Inflammatory macrophage treated with lipopolysaccharide for 4 hours (primary cell): ENCODE measurements at regions not wholly inside any gene's neighbourhood (a gene's known extent, or its start where the extent isn't known, plus 50 kb on each side); places are given as distances from the start of the nearest gene placed in this dataset.
A peak's percentile ranks its signal among the peaks of the same experiment; 100 is the strongest.

ENCODE experiments used
- DNase-seq: peaks from one replicate; pipeline ENCODE4 v3.0.0-alpha.2; 2020

DNA sequence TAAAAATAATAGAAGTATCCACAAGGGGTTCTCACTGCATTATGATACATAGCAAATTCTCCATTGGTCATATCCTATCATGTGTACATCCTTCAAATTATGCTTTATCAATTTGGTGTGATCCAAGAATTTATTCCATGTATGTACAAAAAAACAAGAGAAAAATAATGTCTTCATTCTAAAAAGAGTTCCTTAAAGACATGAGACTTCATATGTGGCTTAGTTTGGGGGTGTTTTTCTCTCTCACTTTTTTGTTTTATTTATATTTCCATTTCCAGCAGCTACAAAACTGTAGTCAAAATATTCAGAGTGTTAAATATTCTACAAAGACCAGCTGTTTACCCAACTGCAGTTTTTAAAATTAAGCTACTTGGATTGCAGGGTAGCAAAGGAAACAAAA, 972.0 kb downstream of the DTWD2 start:
- DNase-seq, result no peak

DNA sequence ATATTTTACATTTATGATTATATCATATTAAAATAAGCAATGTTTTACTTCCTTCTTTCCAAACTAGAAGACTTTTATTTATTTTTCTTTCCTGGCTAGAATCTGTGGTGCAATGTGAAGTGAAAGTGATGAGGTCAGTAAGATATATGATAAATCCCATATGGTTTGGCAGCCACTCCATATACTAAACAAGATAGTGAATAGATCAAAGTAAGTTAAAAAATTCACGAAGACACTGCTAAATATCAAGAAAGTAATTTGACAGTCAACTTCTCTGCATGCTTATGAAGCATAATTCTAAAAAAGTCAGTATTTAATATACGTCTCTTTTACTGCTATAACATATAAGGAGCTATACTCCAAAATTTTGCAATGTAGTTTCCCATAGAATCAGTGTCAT, 972.8 kb downstream of the DTWD2 start:
- DNase-seq, result no peak

DNA sequence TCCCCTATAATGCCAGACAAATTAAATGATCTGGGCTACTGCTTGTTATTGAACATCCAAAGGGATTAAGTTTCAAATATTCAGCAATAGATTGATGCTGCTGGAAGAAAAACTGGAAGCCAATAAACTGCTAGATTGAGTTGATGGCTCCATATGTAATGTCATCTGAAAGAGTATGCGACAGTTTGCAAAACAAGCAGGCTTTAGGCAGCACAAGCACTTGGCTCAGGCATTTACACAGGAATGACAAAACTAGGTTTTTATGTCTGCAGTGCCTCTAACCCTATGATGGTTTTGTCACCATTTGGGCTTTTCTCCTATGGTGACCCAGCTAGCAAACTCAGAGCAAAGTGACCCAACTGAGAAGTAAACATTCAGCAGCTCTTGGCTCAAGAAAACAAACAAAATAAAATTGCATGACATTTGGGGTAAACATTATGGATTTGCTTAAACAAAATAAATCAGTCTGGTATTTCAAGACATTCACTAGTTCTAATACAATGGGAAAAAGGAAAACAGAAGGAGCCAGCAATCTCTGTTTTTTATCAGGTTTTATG, 978.5 kb downstream of the DTWD2 start:
- DNase-seq, result no peak

DNA sequence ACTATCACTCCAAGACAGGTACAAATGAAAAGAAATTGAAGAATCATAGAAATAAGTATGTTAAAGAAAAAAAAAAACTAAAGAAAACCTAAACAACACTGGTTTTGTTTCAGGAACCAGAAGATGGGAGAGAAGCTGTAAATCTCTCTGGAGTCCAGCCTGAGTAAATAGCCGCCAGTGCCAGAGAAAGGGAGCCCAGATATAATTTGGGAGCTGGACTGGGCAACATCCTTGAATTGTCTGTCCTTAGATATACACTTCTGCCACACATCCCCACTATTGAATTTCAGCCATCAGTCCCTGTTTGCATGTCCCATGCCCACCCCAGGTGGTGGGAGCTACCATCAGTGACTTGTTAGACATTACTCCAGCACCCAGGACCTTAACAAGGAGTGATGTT, 979.6 kb downstream of the DTWD2 start:
- DNase-seq, result no peak

DNA sequence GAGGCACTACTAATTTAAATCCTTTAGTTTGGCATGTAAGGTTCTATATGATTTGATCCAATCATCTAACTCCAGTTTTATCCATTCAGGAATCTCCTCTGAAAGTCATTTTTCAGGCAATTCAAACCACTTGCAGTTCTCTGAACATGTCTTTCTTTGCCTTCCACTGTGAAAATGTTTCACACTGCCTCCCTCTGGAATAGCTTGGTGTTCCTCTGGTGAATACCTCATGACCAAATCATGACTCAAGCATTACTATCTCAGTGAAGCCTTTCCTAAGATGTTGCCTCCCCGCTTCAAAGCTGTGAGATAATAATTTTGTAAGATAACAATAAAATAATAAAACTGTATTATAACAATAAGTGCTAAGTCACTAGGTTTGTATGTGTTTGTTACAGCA, 981.1 kb downstream of the DTWD2 start:
- no peak for DNase-seq

DNA sequence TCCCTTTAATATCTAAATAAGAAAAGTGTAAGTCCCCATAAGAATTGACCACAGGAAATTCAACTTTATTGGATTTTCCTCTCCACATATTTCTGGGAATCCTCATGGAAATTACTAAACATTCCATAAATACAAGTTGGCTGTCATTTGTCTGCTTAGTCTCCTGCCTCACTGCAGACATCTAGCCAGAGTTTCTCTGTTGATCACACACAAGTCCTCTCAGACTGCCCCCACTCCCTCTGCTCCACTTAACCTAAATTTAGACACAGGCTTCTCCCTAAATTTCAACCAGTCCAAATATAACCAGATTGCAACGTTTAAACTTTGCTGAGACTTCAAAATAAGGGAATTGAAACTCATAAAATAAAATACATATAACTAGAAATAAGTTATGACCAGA, 982.1 kb downstream of the DTWD2 start:
- DNase-seq, result no peak

DNA sequence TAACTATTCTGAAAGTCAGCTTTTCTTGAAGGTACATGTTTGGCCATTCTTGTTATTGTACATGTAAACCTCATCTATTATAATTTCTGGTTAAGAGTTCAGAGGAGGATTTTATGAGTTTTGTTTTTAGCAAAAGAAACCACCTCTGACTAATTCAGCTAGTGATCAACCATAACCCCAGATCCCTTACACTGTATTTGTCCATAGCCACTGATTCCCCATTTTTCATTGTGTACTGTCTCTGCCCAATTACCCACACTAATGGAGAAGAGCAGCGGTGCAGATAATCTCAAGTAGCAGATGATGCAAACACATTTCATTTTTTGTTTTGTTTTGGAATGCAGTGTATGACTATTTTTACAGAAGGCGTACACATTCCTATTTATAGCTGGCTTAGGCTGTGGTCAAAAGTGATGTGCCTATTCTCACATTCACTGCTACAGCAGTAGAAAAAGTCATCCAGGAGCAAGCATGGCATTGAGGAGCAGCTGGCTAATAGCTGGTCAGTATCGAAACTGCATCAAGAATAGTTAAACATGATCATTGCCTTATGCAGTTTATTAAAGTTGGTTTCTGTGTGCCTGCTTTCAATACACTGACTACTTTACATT, 988.3 kb downstream of the DTWD2 start:
- DNase-seq, result no peak

DNA sequence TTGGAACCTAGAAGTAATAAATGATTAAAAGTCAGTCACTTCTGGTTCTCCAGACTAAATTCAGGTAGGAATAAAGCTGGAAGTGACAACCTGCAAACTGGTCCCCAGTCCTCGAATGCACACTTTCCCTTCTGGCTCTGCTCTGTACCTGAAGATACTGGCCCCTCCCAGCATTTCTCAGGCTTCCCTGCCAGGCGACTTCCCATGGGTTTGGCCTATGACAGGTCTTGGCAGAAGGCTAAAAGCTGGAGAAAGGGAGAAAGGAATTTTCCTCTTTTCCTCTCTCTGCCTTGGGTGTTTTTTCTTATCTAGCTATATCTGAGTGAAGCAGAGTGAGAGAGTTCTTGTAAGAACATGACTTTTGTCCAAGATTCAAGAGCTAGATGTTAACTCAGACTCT, 1005.7 kb downstream of the DTWD2 start:
- no peak for DNase-seq

DNA sequence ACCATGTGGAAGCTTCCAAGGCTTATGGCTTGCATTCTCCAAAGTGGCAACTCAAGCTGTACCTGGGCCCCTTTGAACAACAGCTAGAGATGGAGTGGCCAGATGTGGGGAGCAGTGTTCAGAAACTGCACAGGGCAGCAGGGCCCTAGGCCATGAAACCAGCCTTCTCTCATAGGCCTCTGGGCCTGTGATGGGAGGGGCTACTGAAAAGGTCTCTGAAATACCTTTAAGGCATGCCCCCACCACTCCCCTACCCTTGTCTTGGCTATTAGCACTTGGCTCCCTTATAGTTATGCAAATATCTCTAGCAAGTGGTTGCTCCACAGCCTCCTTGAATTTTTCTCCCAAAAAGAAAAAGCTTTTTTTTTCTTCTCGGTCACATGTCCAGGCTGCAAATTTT, 1014.6 kb downstream of the DTWD2 start:
- no peak for DNase-seq

DNA sequence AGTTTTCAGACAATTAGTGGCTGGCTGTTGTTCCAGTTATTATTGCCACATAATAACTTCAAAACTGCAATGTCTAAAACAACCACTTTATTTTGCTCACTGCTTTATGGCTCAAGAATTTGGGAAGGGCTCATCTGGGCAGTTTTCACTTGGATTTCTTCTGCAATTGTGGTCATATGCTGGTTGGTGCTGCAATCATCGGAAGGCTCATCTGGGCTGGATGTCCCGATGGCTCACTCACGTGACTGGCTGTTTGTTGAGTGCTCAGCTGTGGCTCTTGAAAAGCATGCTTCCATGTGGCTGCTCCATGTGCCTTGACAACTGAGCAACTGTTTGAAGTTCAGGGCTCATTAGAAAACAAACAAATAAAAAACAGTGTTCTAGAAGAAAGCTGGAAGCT, 1032.5 kb downstream of the DTWD2 start:
- DNase-seq, result no peak

DNA sequence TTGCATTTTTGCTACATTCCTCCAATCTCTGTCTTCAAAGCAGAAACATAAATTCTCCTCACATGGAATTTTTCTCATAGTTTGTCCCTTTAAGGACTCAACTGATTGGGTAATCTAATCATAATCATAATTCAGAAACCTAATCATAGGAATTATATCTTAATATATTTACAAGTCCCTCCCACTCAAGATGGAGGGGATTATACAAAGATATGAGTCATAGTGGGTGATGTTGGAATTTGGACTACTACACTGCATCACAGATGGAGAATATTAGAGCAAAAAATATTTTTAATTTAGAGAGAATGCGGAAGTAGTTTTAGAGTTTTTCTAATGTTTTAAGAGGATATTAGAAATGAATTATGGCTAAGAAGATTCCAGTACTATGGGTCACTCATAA, 1034.0 kb downstream of the DTWD2 start:
- no peak for DNase-seq

DNA sequence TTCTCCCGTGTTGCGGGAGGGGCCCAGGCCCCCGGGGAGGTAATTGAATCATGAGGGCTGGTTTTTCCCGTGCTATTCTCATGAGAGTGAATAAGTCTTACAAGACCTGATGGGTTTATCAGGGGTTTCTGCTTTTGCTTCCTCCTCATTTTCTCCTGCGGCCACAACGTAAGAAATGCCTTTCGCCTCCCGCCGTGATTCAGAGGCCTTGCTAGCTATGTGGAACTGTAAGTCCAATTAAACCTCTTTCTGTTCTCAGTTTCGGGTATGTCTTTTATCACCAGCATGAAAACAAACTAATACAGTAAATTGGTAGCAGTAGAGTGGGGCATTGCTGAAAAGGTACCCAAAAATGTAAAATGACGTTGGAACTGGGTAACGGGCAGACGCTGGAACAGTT, 1035.1 kb downstream of the DTWD2 start:
- no peak for DNase-seq

DNA sequence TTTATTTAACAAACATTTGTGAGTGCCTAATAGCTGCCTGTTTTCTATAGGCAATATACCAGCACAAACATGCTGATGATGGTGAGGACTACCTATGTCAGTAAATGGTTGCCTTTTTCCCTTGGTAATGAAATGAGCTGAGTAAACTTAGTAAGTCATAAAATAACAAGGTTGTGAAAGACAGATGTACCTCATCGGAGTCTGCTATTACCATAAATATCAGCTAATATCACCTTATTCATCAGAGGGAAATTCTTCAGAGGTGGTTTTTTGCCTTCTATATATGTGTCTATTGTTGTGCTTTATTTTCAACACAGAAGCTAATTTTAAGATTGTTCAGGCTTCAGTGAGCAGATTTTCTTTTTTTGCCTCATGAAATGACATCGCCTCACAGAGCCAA, 1040.5 kb downstream of the DTWD2 start:
- DNase-seq, result no peak

DNA sequence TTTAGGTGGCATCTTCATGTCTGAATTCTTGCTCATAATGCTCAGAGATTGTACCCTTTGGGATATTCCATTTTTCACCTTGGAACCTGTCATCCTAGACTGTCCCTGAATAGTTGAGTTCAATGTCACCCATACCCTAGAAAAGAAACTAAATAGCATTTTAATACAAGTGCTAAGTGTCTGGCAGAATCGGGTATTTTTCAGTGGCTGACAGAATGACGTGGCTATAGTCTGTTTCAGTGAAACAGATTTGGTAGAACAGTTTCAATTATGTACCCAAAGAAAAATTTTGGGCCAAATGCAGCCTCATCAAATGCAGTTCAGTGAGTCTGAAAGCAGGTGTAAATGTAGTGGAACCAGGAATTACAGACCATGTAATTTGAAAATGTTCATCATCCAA, 1041.2 kb downstream of the DTWD2 start:
- DNase-seq, result no peak

DNA sequence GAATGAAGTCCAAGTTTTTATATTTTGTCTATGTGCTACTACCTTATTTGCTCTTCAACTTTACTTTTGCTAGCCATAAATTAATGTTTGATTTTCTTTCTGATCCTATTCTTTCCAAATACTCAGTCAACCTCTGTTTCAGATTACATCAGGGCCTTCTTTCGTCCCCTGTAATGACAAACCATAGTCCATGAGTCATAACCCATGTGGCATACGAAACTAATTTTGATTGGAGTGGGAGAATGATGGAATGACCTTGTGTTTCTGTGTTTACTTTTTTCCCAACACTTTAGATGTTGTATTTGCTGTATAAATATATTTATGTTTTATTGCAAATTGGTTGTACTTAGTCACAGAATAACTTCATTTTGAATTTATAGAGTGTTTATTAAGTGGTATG, 1043.1 kb downstream of the DTWD2 start:
- peak; percentile 20 for DNase-seq

DNA sequence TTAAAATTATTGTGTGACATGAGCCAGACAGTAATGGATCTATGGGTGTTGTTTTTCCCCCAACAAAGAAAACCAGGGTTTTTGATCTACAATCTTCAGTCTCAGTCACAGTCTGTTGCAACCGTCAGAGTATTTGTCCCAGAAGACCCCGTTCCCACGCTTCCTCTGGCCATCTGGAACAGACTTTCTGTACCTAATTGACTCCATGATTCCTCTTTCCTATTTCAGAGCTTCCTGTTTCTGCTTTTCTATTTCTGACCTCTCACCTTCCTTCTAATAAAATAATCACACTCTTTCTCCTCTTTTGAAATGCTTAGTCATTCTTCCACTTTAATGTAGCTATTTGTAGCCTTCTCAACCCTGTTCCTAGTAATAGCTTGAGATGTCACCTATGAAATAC, 1044.8 kb downstream of the DTWD2 start:
- peak; percentile 27 for DNase-seq

DNA sequence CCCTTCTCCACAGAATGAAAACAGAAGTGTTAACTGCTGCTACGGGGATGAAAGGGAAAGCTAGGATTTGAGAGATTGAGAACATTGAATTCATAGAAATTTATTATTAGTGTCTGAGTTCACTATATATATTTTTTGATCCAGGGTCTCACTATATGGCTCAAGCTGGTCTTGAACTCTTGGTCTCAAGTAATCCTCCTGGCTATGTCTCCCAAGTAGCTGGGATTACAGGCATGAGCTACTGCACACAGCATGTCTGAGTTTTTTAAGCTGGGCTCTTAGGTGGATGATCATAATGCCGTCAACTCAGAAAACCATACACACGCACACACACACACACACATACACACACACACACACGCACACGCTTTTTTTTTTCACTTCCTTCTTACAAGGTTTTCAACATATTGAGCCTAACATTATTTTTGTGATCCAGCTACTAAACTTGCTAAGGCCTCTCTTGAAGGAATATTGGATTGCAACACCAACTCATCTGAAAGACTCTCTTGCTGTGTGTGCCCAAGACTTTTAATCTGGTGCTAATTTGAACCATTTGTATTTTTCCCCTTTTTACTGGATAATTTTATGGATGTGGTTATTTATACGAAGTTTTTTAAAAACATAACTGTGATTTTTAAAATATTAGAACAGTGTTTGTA, 1045.4 kb downstream of the DTWD2 start:
- peak; percentile 12 for DNase-seq

DNA sequence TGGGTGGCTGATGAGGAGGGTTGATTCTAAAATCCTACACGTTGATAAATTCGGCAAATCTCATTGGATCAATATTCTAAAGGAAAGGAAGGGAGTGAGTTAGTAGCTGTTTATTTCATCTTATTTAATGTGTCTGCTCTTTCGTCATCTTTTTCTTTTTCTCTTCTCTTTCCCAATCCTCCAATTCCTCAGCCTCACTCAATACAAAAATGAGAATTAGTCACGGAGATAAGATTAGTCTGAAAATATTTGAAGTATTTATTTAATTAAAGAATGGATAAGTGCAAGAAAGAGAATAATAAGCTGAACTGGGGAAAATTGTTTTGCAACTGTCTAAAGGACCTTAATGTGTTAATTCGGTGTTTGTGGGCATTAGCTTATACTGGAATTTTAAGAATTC, 1095.1 kb downstream of the DTWD2 start:
- no peak for DNase-seq

DNA sequence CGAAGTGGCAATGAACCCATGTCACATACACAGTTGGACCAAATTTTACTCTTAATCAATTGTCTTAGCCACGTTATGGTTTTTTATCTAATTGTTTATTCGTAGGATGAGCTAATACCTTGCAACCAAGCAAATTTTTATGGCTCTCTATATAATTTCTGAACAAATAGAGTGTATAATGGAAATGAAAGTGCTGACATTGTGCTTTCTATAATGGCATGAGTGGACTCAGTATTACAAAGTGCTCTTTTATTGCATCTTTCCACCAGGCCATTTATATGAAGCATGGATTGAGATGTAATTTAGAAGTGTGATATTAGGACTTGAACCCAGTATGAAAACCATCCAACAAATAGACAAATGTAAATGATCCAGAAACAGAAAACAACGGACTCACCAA, 1096.0 kb downstream of the DTWD2 start:
- no peak for DNase-seq

DNA sequence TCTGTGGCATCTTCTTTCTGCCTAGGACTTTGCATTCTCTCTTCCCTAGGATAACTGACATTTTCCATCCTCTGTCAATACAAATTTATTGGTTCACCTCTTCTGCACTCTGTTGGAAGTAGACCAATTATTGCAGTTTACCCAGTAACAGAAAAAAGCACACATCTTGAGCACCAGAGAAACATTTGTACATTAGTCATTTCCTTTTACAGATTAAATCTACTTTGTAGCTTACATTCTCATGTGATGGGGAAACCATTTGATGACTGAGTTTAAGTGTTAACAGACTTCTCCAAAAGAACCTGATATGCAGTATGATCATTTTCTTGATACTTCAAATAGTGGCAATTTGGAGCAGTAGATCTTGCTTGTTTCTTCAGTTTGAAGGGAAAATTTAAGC, 1098.8 kb downstream of the DTWD2 start:
- peak; percentile 30 for DNase-seq

DNA sequence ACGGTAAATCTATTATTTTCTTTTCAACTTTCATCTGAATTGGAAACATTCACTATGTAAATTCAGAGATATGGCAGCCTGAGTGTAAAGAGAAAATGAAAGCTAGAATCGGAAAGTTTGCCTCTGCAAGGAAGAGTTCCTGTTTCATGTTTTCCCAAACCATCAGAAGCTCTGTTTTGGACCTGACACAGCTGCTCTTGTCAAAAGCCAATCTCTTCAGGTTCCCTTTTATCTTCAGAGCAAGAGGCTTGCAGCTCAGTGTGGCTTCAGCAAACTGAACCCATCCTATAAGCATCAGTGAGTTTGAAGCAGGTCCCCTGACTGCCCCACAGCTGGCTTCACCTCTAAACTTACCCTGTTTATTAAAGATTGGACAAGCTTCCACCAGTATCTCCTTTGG, 1099.7 kb downstream of the DTWD2 start:
- peak; percentile 73 for DNase-seq

DNA sequence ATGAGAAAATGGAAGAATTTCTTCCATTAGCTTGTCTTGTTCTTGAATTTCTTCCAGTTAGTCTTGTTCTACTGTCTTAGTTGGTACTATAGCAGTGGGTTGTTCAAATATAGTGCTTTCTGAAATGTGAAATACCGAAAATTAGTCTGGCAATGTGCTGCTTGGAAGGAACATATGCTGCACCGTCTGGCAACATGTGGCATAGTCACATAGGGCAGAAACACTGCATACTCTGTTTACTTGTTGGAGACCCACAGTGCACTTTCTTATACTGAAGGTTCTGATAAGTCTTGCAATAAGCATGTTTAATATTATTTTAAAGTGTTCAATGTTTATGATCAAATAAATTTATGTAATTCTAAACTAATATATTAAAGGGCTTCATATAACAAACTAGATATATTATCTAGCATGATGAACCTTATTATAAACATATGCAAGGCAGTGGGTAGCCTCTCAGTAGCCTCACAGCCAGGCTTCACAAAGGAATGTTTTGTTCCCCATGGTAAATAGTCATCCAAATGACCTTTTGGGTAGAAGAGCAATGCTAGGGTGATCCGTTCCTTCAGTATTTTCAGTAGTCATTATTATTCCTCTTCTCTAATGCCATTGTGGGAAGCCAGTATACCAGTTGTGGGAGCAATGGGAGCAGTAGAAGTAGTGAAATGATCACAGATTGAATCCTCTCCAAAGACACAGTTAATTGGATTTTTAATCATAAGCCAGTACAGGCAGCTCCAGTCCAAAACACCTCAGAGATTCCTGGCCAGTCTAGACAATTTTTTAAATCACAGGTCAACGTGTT, 1106.7 kb downstream of the DTWD2 start:
- DNase-seq, result no peak

DNA sequence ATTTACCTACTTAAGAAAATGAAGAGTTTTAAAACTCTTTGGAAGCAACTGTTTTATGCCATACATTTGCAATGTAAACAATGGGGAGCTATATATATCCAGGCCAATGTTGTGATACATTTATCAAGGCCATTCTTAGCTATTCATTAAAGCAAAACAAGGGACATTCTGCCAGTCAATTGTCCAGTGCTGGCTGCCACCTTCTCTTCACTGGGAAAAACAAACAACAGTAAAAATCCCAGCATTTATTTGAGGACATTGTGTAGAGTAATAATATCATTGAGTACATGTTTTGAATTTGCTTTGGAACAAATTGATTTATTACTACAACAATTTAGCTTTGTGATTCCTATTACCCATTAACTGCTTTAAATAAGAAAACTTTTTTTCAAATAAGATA, 1107.4 kb downstream of the DTWD2 start:
- no peak for DNase-seq

DNA sequence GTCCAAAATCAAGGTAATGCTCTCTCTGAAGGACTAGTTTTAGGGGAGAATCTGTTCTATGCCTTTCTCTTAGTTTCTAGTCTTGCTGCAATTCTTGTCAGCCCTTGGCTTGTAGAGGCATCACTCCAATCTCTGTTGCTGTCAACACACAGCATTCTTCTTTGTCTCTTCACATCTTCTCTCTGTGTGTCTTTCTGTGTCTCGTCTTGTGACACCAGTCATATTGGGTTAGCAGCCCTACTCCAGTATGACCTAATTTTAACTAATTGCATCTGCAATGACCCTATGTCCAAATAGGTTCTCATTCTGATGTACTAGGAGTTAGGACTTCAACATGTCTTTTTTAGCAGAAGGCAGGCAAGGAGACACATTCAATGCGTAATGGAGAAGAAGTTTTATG, 1110.6 kb downstream of the DTWD2 start:
- DNase-seq, result no peak
